PFSK-1 (cell line): ENCODE measurements at regions not wholly inside any gene's neighbourhood (a gene's known extent, or its start where the extent isn't known, plus 50 kb on each side); places are given as distances from the start of the nearest gene placed in this dataset.

Source experiments
- POLR2AphosphoS5 ChIP-seq: IDR thresholded peaks from 2 replicates; pipeline ENCODE4 v1.6.1; 2012; ENCODE audit warnings: low read depth, mild to moderate bottlenecking, control low read depth, low read length, moderate library complexity
- SIN3A ChIP-seq: IDR thresholded peaks from 2 replicates; pipeline ENCODE4 v1.6.1; 2012; ENCODE audit warnings: mild to moderate bottlenecking, low read length, moderate library complexity, borderline replicate concordance; ENCODE audit not compliant: insufficient read depth
- TAF1 ChIP-seq: IDR thresholded peaks from 2 replicates; pipeline ENCODE4 v1.6.1; 2012; ENCODE audit warnings: low read length, control low read depth, borderline replicate concordance; ENCODE audit not compliant: insufficient read depth

DNA sequence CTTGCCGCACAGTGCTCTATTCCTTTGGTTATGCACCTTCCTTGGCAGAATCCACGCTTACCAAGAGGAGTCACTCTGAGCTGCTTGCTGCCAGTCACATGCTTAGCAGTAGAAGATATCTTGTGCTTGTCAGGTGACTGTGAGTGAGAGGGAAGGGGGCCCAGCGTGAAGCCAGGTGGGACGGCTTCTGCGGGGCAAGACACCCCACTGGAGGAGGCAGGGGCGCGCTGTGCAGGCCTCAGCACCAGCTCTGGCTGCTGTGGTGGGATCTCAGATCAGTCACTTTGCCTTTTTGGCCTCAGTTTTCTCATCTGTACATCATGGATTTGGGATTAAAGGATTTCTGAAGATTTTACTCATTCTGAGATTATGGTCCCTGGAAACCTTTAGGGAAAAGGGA is 63.9 kb upstream of the B3GAT1 start:
- TF ChIP-seq SIN3A = no peak
- TF ChIP-seq TAF1 = no peak
- no peak for TF ChIP-seq POLR2AphosphoS5
